ENCODE measurements at regions not wholly inside any gene's neighbourhood (a gene's known extent, or its start where the extent isn't known, plus 50 kb on each side); places are given as distances from the start of the nearest gene placed in this dataset.

DNA sequence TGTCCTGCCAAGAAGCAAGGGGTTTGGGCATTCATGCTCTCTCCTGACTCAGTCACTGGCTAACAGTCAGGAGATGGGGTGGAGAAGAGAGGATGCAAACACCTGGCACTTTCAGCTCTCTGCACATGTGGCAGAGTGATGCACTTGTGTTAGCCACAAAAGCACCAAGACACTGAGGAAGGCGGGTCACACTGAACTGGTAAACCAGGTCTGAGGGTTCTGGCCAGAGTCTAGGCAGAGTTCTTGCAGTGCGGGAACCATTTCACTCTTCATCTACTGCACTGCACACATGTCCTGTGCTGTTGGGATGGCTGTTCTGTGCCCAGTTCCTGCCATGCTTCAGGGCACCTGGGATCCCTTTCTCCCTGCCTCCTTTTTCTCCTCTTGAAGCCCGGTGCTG is 157.1 kb upstream of the GDNF start:
- TF ChIP-seq, protein P1, sequence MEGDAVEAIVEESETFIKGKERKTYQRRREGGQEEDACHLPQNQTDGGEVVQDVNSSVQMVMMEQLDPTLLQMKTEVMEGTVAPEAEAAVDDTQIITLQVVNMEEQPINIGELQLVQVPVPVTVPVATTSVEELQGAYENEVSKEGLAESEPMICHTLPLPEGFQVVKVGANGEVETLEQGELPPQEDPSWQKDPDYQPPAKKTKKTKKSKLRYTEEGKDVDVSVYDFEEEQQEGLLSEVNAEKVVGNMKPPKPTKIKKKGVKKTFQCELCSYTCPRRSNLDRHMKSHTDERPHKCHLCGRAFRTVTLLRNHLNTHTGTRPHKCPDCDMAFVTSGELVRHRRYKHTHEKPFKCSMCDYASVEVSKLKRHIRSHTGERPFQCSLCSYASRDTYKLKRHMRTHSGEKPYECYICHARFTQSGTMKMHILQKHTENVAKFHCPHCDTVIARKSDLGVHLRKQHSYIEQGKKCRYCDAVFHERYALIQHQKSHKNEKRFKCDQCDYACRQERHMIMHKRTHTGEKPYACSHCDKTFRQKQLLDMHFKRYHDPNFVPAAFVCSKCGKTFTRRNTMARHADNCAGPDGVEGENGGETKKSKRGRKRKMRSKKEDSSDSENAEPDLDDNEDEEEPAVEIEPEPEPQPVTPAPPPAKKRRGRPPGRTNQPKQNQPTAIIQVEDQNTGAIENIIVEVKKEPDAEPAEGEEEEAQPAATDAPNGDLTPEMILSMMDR (IDR thresholded peaks at IDR 0.05; ENCODE audit: low read depth, low read length, poor library complexity, severe bottlenecking): no peak
- TF ChIP-seq EZH2phosphoT487 (IDR thresholded peaks at IDR 0.05; ENCODE audit: borderline replicate concordance, low read length): no peak

Measured in DOHH2 (cell line).